PC-3 (cell line): ENCODE measurements at regions not wholly inside any gene's neighbourhood (a gene's known extent, or its start where the extent isn't known, plus 50 kb on each side); places are given as distances from the start of the nearest gene placed in this dataset.

Experiments
- ATAC-seq: fragments of 200-7000 bp; cut with Tn5 transposase; 2 replicates; pipeline ENCODE4 v1.9.1; 2020; ENCODE audit warnings: mild to moderate bottlenecking, moderate library complexity
- BruUV-seq: library from RNA; stranded (reverse); fragments of 400-500 nt; replicated peaks from 2 replicates; lab custom pipeline; 2021; lab: Mats Ljungman, UMichigan
- CTCF ChIA-PET: fragments of 300-600 bp; sonication (Branson Sonifier 250); formaldehyde crosslinking; loops from one replicate; lab custom pipeline; 2022; ENCODE audit warnings: antibody characterized with exemption; lab: Charles Lee
- POLR2A ChIA-PET: fragments of 300-600 bp; sonication (Branson Sonifier 250); formaldehyde crosslinking; loops from one replicate; lab custom pipeline; 2022; ENCODE audit warnings: antibody characterized with exemption; ENCODE audit not compliant: unreplicated experiment; lab: Charles Lee
- DNase-seq: peaks from one replicate; pipeline ENCODE4 v3.0.0-alpha.2; 2015
- H2AFZ ChIP-seq: fragments of 300-600 bp; sonication (generic); 2 replicates; pipeline ENCODE4 v1.6.0; 2016; ENCODE audit warnings: antibody characterized with exemption, low read length
- H3F3A ChIP-seq: fragments of 300-600 bp; sonication (generic); one replicate; pipeline ENCODE4 v1.6.0; 2017; ENCODE audit warnings: antibody characterized with exemption, low read length, control low read depth, mild to moderate bottlenecking; ENCODE audit not compliant: unreplicated experiment
- H3K27ac ChIP-seq: fragments of 300-600 bp; sonication (generic); 2 replicates; pipeline ENCODE4 v1.5.1; 2016; ENCODE audit warnings: mild to moderate bottlenecking, low read length
- H3K27me3 ChIP-seq: fragments of 300-600 bp; sonication (generic); 2 replicates; pipeline ENCODE4 v1.6.1; 2016; ENCODE audit warnings: low read length, mixed read lengths
- H3K36me3 ChIP-seq: fragments of 300-600 bp; sonication (generic); 2 replicates; pipeline ENCODE4 v1.6.1; 2016; ENCODE audit warnings: low read depth, mixed run types, low read length, mixed read lengths
- H3K4me1 ChIP-seq: fragments of 300-600 bp; sonication (generic); 2 replicates; pipeline ENCODE4 v1.5.1; 2016; ENCODE audit warnings: low read length; ENCODE audit not compliant: insufficient read depth
- H3K4me2 ChIP-seq: fragments of 300-600 bp; sonication (generic); 2 replicates; pipeline ENCODE4 v1.6.0; 2016; ENCODE audit warnings: low read length
- H3K4me3 ChIP-seq: fragments of 300-600 bp; sonication (generic); 2 replicates; pipeline ENCODE4 v1.5.1; 2016; ENCODE audit warnings: mild to moderate bottlenecking, low read length, mixed read lengths
- H3K79me2 ChIP-seq: fragments of 300-600 bp; sonication (generic); 2 replicates; pipeline ENCODE4 v1.6.1; 2017; ENCODE audit warnings: low read length, mixed read lengths
- H3K9ac ChIP-seq: fragments of 300-600 bp; sonication (generic); 2 replicates; pipeline ENCODE4 v1.6.0; 2016; ENCODE audit warnings: mild to moderate bottlenecking, low read length
- H3K9me2 ChIP-seq: fragments of 300-600 bp; sonication (generic); replicated peaks from 2 replicates; pipeline ENCODE4 v1.6.1; 2016; ENCODE audit warnings: mixed run types, low read length, mixed read lengths
- H3K9me3 ChIP-seq: fragments of 300-600 bp; sonication (generic); 2 replicates; pipeline ENCODE4 v1.6.1; 2016; ENCODE audit warnings: low read length, mixed read lengths
- H4K20me1 ChIP-seq: fragments of 300-600 bp; sonication (generic); 2 replicates; pipeline ENCODE4 v1.6.1; 2016; ENCODE audit warnings: low read length, mixed read lengths
- CTCF ChIP-seq: fragments of 300-600 bp; sonication (generic); conservative IDR thresholded peaks from 2 replicates; pipeline ENCODE4 v1.5.1; 2017; ENCODE audit warnings: antibody characterized with exemption, low read depth, mild to moderate bottlenecking, low read length
- EZH2 ChIP-seq: fragments of 300-600 bp; sonication (generic); IDR thresholded peaks from one replicate; pipeline ENCODE4 v1.6.1; 2017; ENCODE audit warnings: antibody characterized with exemption, mild to moderate bottlenecking, low read length; ENCODE audit not compliant: unreplicated experiment
- EZH2phosphoT487 ChIP-seq: fragments of 300-600 bp; sonication (generic); IDR thresholded peaks from 2 replicates; pipeline ENCODE4 v1.6.1; 2018; ENCODE audit warnings: mild to moderate bottlenecking, antibody characterized with exemption, low read length, borderline replicate concordance
- intact Hi-C: fragments of 100-400 bp; cut with micrococcal nuclease; formaldehyde crosslinking; loops from 2 replicates; pipeline ENCODE4 v1.9.0; 2023

GRCh38 chr12:131521326-131521725 is 189.6 kb upstream of the SFSWAP start:
- Histone ChIP-seq H3K36me3 (no peaks in the 10 kb centered on the region), H2AFZ (no peak overlapping the region), H3K79me2 (no peaks in the 10 kb centered on the region), H3K9me2 (no peaks in the 10 kb centered on the region), H3K4me1 (no peaks in the 10 kb centered on the region), H4K20me1 (no peaks in the 10 kb centered on the region), H3K9ac (no peak overlapping the region), H3K27me3 (peaks cover 70% of the 10 kb centered on the region), H3K9me3 (no peaks in the 10 kb centered on the region; the same call in 1 of the 2 replicates), H3K4me3 (no peak overlapping the region), H3K4me2 (no peak overlapping the region), H3K27ac (no peak overlapping the region), H3F3A (no peaks in the 10 kb centered on the region)
- TF ChIP-seq CTCF (no peak), EZH2 (no peak), EZH2phosphoT487 (no peak)
- intact Hi-C loops = no loop called here
- ChIA-PET POLR2A (no interaction called here), CTCF (no interaction called here)
- DNase-seq = no peak
- no TSS peak for BruUV-seq
- no peak for ATAC-seq

GRCh38 chr12:131525795-131526508 is 184.9 kb upstream of the SFSWAP start:
- Histone ChIP-seq H3K9me3 (no peaks in the 10 kb centered on the region), H3K36me3 (no peaks in the 10 kb centered on the region), H3K4me2 (no peak overlapping the region), H3K9me2 (no peaks in the 10 kb centered on the region), H2AFZ (no peak overlapping the region), H3K4me1 (no peaks in the 10 kb centered on the region), H3K4me3 (no peak overlapping the region), H3K27ac (no peak overlapping the region), H3K9ac (no peak overlapping the region), H3K27me3 (peaks cover 65% of the 10 kb centered on the region), H4K20me1 (no peaks in the 10 kb centered on the region), H3K79me2 (no peaks in the 10 kb centered on the region), H3F3A (no peaks in the 10 kb centered on the region)
- BruUV-seq = no TSS peak
- ChIA-PET POLR2A (no interaction called here), CTCF (no interaction called here)
- ATAC-seq (no peak), DNase-seq (no peak)
- intact Hi-C loops = no loop called here
- TF ChIP-seq EZH2 (no peak), EZH2phosphoT487 (no peak), CTCF (no peak)

- ATAC-seq (no peak), DNase-seq (no peak)
- Histone ChIP-seq H3K9ac (no peak overlapping the region), H3K27ac (no peak overlapping the region), H3K27me3 (peaks cover 65% of the 10 kb centered on the region), H3K4me2 (no peak overlapping the region), H4K20me1 (no peaks in the 10 kb centered on the region), H3K4me3 (no peak overlapping the region), H3K9me3 (no peaks in the 10 kb centered on the region), H3K9me2 (no peaks in the 10 kb centered on the region), H3K79me2 (no peaks in the 10 kb centered on the region), H3K36me3 (no peaks in the 10 kb centered on the region), H3K4me1 (no peaks in the 10 kb centered on the region), H3F3A (no peaks in the 10 kb centered on the region), H2AFZ (no peak overlapping the region)
- no TSS peak for BruUV-seq
- intact Hi-C loops = no loop called here
- ChIA-PET CTCF (no interaction called here), POLR2A (no interaction called here)
- TF ChIP-seq EZH2 (no peak), EZH2phosphoT487 (no peak), CTCF (no peak)
Observed at GRCh38 chr12:131527092-131527491, 183.8 kb upstream of the SFSWAP start.
